ENCODE measurements at regions not wholly inside any gene's neighbourhood (a gene's known extent, or its start where the extent isn't known, plus 50 kb on each side); places are given as distances from the start of the nearest gene placed in this dataset.

DNA sequence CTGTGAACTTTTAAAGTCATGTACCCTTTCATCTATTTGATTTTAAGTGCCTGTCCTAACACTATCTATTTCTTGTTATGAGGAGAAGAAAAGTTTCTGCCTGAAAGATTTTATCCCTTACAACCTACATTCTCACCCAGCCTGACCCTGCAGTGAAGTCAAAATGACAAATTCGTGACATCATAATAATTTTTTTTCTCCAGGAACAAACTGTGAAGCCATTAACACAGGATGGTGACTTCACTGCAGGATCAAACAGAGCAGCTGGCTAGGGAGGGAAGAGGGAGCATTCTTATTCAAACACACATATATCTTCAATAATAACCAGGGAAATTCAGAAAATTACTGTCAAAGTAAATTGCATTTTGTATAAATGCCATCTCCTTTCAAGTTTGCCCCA is 147.8 kb upstream of the PRMT6 start:
- TF ChIP-seq, protein P1, sequence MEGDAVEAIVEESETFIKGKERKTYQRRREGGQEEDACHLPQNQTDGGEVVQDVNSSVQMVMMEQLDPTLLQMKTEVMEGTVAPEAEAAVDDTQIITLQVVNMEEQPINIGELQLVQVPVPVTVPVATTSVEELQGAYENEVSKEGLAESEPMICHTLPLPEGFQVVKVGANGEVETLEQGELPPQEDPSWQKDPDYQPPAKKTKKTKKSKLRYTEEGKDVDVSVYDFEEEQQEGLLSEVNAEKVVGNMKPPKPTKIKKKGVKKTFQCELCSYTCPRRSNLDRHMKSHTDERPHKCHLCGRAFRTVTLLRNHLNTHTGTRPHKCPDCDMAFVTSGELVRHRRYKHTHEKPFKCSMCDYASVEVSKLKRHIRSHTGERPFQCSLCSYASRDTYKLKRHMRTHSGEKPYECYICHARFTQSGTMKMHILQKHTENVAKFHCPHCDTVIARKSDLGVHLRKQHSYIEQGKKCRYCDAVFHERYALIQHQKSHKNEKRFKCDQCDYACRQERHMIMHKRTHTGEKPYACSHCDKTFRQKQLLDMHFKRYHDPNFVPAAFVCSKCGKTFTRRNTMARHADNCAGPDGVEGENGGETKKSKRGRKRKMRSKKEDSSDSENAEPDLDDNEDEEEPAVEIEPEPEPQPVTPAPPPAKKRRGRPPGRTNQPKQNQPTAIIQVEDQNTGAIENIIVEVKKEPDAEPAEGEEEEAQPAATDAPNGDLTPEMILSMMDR (IDR thresholded peaks at IDR 0.05; ENCODE audit: low read depth, low read length) = no peak
- no peak for TF ChIP-seq EZH2phosphoT487 (IDR thresholded peaks at IDR 0.05; ENCODE audit: low read depth)

Measured in OCI-LY3 (cell line).